ENCODE measurements at regions not wholly inside any gene's neighbourhood (a gene's known extent, or its start where the extent isn't known, plus 50 kb on each side); places are given as distances from the start of the nearest gene placed in this dataset.

DNA sequence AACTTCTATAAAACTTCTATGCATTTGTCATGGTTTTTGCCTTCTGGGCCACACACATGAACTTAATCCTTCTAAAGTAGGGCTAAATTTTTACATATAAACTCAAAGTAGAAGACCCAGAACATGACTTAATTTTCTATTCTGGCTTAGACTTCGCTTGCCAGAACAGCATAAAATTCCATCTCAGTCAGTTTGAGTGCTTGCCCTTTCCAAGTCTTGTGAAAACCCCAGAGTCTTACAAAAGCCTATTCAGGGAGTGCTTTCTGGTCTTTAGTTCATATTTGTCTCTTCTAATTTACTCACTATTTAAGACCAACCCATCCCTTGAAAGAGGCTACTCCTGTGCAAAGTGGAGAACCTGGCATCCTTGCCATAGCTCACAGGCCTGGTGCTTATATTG, 201.6 kb upstream of the MEOX2 start:
- DNase-seq = no peak
- in situ Hi-C loops (cut with HindIII; ENCODE audit: low pct_ligation_motif_present, low sequenced_read_pairs) = no loop called here
- Histone ChIP-seq H3K27me3 (replicated peaks) (no peaks in the 10 kb centered on the region), H3K27ac (no peak overlapping the region), H3K4me3 (ENCODE audit: low read depth, low read length) (no peak overlapping the region), H3K36me3 (replicated peaks) (no peaks in the 10 kb centered on the region)
- TF ChIP-seq, protein P1, sequence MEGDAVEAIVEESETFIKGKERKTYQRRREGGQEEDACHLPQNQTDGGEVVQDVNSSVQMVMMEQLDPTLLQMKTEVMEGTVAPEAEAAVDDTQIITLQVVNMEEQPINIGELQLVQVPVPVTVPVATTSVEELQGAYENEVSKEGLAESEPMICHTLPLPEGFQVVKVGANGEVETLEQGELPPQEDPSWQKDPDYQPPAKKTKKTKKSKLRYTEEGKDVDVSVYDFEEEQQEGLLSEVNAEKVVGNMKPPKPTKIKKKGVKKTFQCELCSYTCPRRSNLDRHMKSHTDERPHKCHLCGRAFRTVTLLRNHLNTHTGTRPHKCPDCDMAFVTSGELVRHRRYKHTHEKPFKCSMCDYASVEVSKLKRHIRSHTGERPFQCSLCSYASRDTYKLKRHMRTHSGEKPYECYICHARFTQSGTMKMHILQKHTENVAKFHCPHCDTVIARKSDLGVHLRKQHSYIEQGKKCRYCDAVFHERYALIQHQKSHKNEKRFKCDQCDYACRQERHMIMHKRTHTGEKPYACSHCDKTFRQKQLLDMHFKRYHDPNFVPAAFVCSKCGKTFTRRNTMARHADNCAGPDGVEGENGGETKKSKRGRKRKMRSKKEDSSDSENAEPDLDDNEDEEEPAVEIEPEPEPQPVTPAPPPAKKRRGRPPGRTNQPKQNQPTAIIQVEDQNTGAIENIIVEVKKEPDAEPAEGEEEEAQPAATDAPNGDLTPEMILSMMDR (IDR thresholded peaks at IDR 0.05; ENCODE audit: low read depth, low read length, missing control alignments) = no peak

DNA sequence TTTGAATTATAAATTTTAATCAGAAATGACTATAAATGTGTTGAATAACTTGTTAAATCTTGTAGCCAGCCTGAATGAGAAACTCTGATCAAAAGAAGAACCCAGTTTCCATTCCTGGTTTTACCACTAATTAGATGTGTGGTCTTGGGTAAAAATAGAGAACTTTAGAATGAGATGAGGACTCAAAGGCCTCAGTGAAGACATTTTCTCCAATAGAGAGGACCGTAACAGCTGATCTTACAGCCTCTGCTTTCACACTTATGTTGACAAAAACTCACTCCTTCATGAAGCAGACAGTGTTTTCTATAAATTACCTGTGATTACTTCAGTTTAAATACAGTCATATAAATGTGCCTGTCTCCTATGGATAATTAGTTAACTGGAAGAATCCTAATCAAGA, 200.1 kb upstream of the MEOX2 start:
- TF ChIP-seq, protein P1 (IDR thresholded peaks at IDR 0.05; ENCODE audit: low read depth, low read length, missing control alignments) = no peak
- H3K27me3 ChIP-seq (replicated peaks) = no peaks in the 10 kb centered on the region
- H3K27ac ChIP-seq = no peak overlapping the region
- DNase-seq = no peak
- no peak overlapping the region for H3K4me3 ChIP-seq (ENCODE audit: low read depth, low read length)
- no peaks in the 10 kb centered on the region for H3K36me3 ChIP-seq (replicated peaks)
- in situ Hi-C loops (cut with HindIII; ENCODE audit: low pct_ligation_motif_present, low sequenced_read_pairs) = no loop called here

DNA sequence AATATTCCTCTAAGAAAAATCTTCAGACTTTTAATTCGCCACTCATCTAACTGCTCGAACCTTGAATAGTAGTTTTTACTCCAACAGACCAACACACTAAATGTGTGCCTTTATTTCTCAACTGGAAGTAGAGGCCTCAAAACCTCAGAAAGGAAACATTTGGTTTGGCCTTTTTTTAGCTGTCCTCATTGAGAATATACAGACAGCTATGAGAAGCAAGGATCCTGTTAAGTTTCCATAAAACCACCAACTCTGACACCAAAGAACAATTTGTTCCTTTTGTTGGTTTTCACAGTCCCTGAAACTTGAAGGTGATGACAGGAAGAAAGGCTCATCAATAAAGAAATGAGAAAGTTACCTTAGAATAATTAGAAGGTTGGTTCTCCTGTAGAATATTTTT, 199.2 kb upstream of the MEOX2 start:
- Histone ChIP-seq H3K27ac (no peak overlapping the region), H3K36me3 (replicated peaks) (no peaks in the 10 kb centered on the region), H3K4me3 (ENCODE audit: low read depth, low read length) (no peak overlapping the region), H3K27me3 (replicated peaks) (no peaks in the 10 kb centered on the region)
- in situ Hi-C loops (cut with HindIII; ENCODE audit: low pct_ligation_motif_present, low sequenced_read_pairs) = no loop called here
- TF ChIP-seq, protein P1 (IDR thresholded peaks at IDR 0.05; ENCODE audit: low read depth, low read length, missing control alignments) = no peak
- DNase-seq = no peak

DNA sequence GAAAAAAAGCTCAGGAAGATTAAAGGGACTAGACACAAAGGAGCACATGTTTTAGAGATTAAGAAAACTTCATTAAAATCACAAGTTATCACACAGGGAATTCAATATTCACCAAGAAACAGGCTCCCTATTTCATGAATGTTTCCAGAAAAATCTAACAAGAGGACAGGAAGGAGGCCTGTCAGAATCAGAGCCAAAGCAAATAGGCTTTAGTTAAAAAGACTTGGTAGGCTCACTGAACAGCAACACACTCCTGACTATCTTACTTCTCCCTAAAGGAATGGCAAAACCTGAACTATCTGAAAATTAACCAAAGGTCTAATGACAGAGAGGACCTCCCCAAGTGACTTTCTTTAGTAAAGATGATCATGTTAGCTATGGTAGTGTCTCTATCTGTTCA, 188.3 kb upstream of the MEOX2 start:
- in situ Hi-C loops (cut with HindIII; ENCODE audit: low pct_ligation_motif_present, low sequenced_read_pairs) = no loop called here
- Histone ChIP-seq H3K27ac (no peak overlapping the region), H3K27me3 (replicated peaks) (no peaks in the 10 kb centered on the region), H3K4me3 (ENCODE audit: low read depth, low read length) (no peak overlapping the region), H3K36me3 (replicated peaks) (no peaks in the 10 kb centered on the region)
- TF ChIP-seq, protein P1 (IDR thresholded peaks at IDR 0.05; ENCODE audit: low read depth, low read length, missing control alignments) = no peak
- no peak for DNase-seq

DNA sequence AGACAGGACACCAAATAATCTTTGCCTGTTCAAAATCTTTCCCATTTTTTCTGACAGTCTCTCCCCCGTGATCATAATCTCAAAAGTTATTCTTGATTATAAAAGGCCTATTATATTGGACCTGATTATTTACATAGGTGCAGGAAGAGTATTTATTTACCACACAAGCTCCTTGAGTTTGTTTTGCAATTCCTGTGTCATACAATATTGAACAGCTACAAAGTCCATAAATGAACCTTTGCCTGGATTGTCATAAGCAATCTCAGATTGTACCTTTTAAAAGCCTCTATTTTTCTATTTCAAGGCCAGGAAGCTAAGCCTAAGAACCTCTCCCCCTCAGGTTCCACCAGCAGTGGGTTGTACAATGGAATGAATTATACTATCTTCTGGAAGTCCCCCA, 183.9 kb upstream of the MEOX2 start:
- in situ Hi-C loops (cut with HindIII; ENCODE audit: low pct_ligation_motif_present, low sequenced_read_pairs) = no loop called here
- H3K27me3 ChIP-seq (replicated peaks) = no peaks in the 10 kb centered on the region
- H3K27ac ChIP-seq = no peak overlapping the region
- H3K4me3 ChIP-seq (ENCODE audit: low read depth, low read length) = no peak overlapping the region
- TF ChIP-seq, protein P1 (IDR thresholded peaks at IDR 0.05; ENCODE audit: low read depth, low read length, missing control alignments) = no peak
- no peak for DNase-seq
- no peaks in the 10 kb centered on the region for H3K36me3 ChIP-seq (replicated peaks)

DNA sequence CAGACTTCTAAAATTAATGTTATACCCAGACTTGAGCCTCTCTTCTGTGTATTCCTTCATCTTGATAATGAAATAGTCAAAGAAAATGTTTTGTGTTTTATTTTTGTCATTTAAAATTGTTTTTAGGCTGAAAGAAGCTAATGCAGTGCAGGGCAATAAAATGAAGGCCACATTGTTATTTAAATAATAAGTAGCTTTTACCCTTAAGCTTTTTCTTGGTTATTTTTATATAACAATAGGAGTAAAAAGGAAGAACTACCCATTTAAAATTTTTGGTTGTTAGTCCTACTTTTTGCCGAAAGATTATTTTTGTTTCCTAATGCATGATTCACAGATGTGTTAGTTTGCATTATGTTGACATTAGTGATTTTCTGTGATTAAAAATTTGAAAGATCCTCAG, 181.0 kb upstream of the MEOX2 start:
- no peak overlapping the region for H3K4me3 ChIP-seq (ENCODE audit: low read depth, low read length)
- no peak overlapping the region for H3K27ac ChIP-seq
- in situ Hi-C loops (cut with HindIII; ENCODE audit: low pct_ligation_motif_present, low sequenced_read_pairs) = no loop called here
- H3K36me3 ChIP-seq (replicated peaks) = no peaks in the 10 kb centered on the region
- no peaks in the 10 kb centered on the region for H3K27me3 ChIP-seq (replicated peaks)
- no peak for DNase-seq
- TF ChIP-seq, protein P1 (IDR thresholded peaks at IDR 0.05; ENCODE audit: low read depth, low read length, missing control alignments) = no peak
